Caki2 (cell line): ENCODE measurements at regions not wholly inside any gene's neighbourhood (a gene's known extent, or its start where the extent isn't known, plus 50 kb on each side); places are given as distances from the start of the nearest gene placed in this dataset.
A peak's percentile ranks its signal among the peaks of the same experiment; 100 is the strongest.

ENCODE experiments used
- DNase-seq: peaks from one replicate; pipeline ENCODE4 v3.0.0-alpha.2; 2015; ENCODE audit warnings: low read depth
- in situ Hi-C: cut with HindIII; loops from 2 replicates; pipeline ENCODE4 v1.10.0; 2016; ENCODE audit warnings: low sequenced_read_pairs, low pct_unique_long_range_greater_than_20kb, mixed read lengths

DNA sequence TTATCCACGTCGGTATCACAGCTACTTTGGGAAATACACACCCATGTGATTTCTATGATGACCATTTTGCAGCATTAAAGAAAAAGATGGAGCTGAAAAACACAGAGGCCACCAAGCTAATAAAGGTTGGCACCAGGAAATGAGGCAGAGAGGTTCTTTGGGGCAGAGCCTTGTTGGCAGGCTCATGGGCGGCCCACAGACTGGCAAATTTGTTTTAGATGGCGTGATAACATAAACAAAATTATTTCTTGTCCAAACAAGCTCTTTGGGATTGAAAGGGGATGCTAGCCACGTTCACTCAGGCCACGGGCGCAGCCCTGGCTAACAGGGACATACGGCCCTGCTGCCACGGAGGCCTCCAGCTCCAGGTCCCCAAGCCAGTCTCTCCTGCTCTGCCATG is 135.9 kb upstream of the ZMIZ1 start:
- DNase-seq = no peak
- in situ Hi-C loops = no loop called here

DNA sequence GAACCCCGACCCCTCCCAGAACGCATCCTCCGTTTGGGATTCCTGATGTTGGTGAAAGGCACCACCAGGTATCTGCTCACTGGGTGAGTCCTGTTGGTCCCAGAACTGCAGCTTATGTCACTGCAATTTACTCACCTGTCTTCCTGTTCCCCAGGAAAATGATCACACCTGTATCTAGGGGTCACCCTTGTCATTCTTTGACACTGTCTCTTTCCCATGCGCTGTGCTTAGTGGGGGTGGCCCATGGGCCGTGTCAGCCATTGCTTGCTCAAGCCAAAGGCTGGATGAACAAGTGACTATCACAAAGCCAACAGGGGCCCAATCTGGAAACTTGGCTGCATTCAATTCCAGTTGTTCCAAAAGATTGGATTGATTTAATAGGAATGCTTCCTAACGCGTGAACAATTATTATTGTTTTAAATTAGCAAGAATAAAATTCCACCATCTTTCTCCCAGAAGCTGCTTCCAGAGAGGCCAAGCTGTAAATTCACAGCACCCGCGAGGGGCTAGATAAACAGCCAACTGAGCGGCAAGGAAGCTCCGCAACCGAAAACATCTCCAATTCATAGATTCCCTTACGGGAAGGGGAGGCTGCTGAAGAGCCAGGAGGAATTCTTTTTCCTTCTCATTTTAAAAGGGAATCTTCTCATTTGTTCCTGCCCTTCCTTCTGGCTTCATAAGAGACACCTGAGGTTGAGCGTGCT is 134.8 kb upstream of the ZMIZ1 start:
- no peak for DNase-seq
- in situ Hi-C loops = no loop called here

DNA sequence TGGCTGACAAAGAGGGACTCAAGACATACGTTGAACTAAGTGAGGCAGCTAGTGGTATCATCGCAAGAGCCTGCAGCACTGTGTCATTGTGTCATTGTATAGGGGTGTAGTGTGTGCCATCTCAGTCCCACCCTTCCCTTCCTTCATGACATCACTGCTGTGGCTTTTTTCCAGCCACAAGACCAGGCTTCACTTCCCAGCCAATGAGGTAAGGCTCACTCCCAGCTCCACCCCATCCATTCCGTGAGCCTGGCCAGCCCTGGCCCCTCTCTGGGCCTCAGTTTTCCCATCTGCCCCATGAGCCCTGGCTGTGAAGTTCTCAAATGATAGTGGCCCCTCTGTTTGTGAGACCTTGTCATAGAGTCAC is 134.3 kb upstream of the ZMIZ1 start:
- DNase-seq = peak; percentile 34
- in situ Hi-C loops = no loop called here

DNA sequence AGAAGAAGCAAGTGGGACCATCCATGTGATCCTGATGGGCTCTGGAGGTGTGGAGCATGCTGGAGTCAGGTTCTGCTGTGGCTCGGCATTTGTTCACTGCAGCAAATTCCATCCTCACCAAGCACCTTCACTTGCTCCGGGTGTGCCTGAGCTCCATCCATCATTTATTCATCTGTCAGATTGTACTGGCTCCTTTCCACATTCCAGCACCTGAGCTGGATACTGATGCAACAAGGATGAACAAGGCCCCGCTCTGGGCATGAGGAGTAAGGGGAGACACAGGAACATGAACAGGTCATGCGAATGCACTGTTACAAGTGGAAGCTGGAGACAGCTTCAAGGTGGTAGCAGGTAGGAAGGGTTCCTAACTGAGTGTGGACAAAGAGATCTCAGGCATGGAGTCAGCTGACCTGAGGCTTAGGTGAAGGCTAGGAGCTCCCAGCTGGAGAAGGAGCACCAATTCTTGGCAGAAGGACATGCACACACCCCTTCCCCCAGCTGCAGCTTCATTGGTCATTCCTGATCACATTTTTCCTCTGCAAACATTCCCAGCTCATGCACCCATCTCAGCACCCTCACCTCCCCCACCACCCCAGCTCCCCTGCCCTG is 133.7 kb upstream of the ZMIZ1 start:
- in situ Hi-C loops = no loop called here
- DNase-seq = no peak

DNA sequence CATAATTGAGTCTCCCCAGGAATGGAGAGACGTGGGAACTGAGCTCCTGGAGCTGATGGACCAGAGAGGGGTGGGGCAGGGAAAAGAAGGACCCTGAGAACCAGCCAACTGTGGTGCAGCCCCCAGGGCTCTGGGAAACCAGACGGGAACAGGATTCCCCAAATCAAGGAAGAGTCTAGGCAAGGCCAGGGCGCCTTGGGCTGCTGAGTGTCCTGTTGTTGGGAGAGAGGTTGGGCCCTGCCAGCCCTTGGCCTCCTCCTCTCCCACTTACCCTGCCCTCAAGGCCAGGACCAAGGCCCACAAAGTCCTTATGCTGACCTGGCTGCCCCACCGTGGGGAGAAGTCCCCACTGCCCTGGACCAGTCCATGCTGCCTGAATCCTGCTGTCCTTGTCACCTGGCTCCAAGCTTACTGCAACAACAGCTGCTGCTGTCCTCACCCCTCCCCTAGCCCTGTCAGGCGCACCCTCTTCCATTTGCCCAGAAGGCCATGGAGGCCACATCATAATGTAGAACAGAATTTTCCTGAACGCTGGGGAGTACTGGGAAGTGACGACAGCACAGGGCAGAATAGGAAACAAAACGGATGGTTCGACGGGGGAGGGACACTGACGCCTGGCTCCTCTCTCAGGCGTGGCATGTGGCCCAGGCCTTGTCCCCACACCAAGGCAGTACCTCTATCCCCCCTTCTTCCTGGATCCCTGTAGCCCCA is 132.9 kb upstream of the ZMIZ1 start:
- in situ Hi-C loops = no loop called here
- no peak for DNase-seq

DNA sequence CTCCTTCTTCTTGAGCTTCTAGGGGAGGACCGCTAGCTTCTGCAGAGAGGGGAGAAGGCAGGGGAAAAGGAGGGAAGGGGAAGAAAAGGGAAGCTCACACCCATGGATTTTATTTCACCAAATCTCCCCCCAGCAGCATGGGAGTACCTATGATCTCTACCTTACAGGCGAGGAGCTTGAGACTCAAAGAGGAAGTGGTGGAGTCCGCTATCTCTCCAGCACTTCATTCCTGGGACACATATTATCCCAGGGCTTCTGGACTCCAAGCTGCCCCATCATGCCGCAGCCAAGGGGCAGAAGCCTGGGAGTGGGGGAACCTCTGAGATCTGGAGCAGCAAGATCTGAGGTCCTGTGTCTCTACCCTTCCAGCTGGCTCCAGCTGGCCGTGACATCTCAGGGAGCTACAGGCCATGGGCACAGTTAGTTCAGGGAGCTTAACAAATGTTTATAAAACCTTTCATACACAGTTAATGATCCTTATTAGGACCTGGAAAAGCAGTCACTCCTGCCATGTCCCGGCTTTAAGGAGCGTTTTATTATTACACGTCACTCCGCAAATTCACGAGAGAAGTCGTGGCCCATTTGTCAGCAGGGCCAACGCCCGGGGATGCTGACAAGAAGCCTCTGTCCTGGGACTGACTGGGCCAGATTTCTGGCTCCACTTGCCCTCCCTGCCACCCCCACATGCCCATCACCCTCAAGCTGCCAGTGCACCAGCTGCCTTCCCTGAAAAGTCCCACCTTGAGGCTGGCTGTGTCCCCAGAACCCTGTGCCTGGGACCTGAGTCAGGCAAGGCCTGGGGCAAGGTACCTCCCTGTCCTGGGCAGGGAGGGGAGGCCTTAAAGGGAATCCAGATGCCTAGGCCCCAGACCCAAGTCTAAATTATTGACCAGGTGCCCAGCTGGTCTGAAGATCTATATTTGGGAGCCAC is 132.1 kb upstream of the ZMIZ1 start:
- in situ Hi-C loops = no loop called here

DNA sequence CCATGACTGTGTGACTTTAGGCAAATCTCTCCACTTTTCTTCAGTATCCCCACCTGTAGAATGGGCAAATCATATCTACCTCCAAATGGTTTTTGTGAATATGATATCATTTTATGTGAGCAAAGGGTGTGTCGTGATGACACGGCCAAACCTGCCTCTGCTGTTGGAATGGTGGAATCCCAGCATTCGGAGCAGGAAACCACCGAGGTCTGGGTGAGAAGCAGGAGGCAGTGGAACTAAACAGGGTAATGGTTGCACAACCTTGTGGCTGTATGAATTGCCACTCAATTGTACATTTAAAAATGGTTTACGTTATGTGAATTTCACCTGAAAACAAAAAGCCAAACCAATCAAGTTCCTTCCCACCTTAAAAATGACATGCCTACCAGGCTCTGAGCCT is 131.4 kb upstream of the ZMIZ1 start:
- DNase-seq = no peak
- in situ Hi-C loops = no loop called here

More for the DNA sequence above, 132.1 kb upstream of the ZMIZ1 start:
- DNase-seq = peak; percentile 39

DNA sequence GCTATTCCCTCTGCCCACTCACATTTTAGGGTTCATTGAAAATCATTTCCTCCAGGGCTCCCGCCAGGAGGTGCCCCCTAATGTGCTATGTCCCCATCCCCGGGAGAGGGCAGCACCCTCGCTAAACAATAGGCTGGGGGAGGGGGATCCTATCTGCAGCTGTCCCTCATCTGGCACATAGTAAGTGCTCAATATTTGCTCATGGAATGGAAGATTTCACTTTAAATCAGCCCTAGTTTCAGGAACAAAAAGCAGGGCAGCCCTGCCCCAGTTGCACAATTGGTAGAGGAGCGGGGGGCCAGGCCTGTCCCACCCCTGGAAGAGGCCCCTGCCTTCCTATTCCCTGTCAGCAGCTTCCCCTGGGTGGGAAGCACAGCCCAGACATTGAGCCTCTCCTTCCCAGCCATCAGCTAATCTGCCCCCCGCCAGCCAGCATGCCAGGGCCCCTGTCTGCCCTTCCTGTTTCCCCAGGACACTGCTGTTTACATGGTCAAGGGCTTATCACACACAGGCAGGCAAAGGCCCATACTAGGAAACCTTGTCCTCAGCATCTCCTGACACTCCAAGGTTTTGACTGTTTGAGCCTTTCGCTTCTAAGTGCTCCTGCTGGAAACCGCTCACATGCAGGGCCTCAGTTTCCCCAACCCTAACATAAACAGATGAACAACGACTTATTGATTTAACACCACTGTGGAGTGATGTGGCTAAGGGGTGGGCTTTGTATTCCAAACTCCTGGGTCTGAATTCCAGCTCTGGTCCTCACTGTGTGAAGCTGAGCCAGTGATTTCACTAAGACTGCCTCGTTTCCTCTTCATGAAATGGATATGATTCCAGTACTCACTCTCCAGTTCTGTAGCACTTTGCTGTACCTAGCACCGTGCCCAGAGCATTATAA is 130.7 kb upstream of the ZMIZ1 start:
- no peak for DNase-seq
- in situ Hi-C loops = no loop called here

DNA sequence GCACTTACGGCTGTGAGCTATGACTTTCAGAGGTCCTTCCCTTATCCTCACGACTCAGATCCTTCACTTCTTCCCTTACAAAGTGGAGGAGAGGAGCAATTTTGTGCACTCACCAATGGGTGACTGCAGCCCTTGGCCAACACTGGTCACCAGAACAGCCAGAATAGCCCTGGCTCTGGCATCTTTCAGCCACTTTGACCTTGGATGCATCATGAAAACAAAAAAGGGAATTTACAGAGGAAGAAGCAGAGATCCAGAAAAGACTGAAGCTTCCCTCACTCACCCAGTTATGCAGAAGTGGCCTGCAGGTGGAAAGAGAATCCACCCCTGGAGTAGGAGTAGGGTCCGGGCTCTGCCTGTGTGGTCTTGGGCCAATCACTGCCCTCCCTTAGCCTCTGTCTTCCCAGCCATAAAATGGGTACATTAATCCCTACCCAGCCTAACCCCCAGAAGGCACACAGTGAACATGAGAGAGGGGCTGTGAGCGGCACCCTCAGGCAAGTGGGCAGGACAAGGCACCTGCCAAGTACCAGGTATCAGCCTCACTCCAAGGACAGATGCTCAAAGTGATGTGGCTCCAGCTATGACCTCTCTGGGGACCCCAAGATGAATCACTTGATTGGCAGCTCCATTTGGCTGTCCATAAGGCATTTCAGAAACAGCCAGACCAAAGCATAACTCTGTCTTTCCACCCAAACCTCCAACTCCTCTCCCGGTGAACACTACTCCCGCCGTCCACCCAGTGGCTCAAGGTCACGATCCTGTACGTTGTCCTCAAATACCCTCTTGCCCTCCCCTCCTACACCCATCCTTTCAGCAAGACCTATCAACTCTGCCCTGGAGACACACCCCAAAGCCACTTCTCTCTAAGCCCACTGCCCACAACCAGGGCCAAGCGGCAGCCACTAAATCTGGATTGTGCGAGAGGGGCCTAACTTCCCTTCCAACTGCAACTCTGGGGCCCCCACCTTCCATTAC is 129.8 kb upstream of the ZMIZ1 start:
- DNase-seq = no peak
- in situ Hi-C loops = no loop called here

DNA sequence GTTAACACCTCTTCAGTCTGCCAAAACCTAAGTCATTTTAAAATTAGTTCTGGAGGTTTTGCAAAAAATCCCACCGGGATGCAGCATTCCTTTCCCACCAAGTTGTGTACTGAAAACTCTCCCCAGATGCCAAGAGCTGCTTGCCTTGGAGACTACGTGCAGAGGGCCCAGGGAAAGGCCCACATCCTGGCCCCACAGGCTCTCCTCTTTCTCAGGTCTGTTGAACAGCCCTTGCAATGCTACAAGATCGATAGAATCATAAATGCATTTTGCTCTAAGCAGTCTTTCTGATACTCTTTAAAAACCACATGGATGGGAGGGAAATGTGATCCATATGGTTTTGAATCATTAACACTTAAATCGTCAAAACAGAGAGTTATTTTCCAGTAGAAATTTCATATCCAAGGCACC is 126.7 kb upstream of the ZMIZ1 start:
- DNase-seq = no peak
- in situ Hi-C loops = no loop called here

DNA sequence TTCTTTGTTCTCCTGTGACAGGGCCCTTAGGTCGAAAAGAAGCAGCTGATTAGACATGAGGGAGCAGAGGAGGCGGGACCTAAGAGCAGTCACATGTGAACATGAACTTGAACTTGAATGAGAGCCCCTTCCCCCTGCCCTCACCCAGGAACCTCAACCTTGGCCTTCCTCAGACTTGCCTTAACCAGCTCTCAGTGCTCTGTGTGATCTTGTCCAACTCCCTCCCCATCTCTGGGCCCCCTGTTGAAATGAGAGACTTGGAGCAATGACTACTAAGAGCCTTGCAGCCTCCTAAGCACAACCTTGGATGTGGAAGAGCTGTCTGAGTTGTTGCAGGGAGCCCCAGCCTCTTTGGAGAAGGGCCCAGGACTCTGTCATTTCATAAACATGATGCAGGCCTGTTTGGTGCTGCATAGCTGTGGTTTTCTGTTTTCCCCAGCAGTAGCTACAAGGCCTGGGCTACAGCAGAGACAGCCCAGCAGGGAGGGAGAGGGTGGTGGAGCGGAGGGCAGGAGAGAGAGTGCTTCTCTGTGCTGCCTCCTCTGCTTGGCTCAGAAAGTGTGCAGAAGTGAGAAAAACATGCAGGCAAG is 123.9 kb upstream of the ZMIZ1 start:
- in situ Hi-C loops = no loop called here
- DNase-seq = no peak

DNA sequence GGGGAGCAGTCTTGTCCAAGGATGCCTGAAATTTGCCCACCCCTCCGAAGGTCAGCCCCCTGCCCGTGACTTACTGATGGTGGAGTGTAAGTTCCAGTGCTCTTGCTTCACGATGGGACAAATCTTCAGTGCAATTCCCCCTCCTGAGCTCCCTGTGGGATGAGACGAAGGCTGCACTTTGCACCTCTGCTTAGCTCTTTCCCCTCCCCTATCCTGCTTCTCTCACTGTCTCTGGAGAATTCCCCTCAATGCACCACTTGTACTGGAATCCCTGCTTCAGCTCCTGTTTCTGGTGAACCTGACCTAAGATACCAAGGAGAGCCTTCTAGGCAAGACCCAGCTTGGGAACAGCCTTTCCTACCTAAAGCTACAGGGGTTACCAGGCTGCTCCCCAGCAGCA is 122.9 kb upstream of the ZMIZ1 start:
- in situ Hi-C loops = no loop called here
- no peak for DNase-seq

DNA sequence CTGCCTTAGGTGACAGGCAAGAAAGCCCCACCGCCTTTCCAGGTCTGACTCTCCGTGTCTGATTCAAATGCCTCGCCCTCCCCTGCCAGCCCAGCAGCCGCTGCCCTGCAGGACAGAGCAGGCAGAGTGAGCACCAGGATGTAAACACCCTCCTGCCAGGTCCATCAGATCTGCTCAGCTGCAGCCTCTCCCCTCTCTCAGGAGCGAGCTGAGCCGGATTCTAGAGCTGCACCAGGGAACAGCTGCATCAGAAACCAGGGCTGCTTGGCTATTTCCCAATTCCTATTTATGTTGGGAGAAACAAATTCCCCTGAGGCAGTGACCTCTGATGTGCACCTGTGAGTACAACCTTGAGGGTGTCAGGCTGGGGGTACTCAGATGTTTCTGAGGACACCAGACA is 121.5 kb upstream of the ZMIZ1 start:
- in situ Hi-C loops = no loop called here
- DNase-seq = no peak

DNA sequence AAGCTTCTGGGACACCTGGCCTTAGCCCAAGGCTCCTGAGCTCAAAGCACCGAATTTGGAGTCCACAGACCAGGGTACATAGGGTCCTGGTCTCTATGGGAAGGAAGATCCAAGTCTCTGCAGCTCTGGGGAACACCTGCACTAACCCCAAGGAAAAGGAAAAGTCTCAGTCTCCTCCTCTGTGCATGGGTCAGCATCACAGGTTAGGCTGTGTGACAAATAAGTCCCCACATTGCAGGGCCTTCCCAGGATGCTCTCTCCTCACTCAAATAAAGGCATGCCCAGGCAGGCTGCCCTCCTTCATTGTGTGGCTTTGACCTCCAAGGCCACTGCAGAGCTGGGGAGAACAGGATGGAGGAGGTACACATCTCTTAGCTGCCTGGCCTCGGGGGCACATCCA is 121.0 kb upstream of the ZMIZ1 start:
- in situ Hi-C loops = no loop called here
- DNase-seq = no peak

DNA sequence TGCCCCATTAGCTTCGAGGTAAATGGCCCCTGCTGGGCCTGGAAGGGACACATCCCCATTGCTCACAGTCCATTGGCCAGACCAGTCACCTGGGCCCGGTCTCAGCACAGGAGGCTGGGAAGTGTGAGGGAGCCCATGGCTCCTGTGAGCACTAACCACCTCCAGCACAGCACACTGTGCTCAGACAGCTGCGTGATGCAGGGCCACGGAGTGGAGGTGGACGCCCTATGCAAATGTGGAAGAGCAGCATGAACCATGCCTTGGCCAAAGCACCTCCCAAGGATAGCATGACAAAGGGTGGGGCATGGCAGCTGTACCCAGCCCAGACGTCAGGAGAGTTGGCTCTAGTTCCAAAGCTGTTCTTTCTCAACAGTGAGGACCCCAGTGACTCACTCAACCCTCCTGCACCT is 120.1 kb upstream of the ZMIZ1 start:
- DNase-seq = no peak
- in situ Hi-C loops = no loop called here
